ENCODE measurements at regions not wholly inside any gene's neighbourhood (a gene's known extent, or its start where the extent isn't known, plus 50 kb on each side); places are given as distances from the start of the nearest gene placed in this dataset.

GRCh38 chr5:115391780-115392179 lies 95.3 kb upstream of the CCDC112 start:
- Histone ChIP-seq H3K27me3 (replicated peaks; ENCODE audit: insufficient read depth) (no peaks in the 10 kb centered on the region), H3K4me3 (no peak overlapping the region), H3K9me3 (no peaks in the 10 kb centered on the region), H3K27ac (no peak overlapping the region), H3K36me3 (no peaks in the 10 kb centered on the region), H3K4me1 (ENCODE audit: control insufficient read depth in 1 of 2, low read depth in 2 of 2) (no peaks in the 10 kb centered on the region)
- no peak for TF ChIP-seq CTCF (IDR thresholded peaks at IDR 0.05)
- DNase-seq (ENCODE audit: low spot score) = no peak
- no peak for ATAC-seq (ENCODE audit: insufficient number of reproducible peaks, low FRiP score, low read depth)

- Histone ChIP-seq H3K27ac (no peak overlapping the region), H3K27me3 (replicated peaks; ENCODE audit: insufficient read depth) (no peaks in the 10 kb centered on the region), H3K9me3 (no peaks in the 10 kb centered on the region), H3K4me1 (ENCODE audit: control insufficient read depth in 1 of 2, low read depth in 2 of 2) (no peaks in the 10 kb centered on the region), H3K36me3 (no peaks in the 10 kb centered on the region), H3K4me3 (no peak overlapping the region)
- ATAC-seq (ENCODE audit: insufficient number of reproducible peaks, low FRiP score, low read depth) (no peak), DNase-seq (ENCODE audit: low spot score) (no peak)
- TF ChIP-seq CTCF (IDR thresholded peaks at IDR 0.05) = no peak
Observed at GRCh38 chr5:115389799-115390382, 93.4 kb upstream of the CCDC112 start.

- Histone ChIP-seq H3K36me3 (no peaks in the 10 kb centered on the region), H3K9me3 (no peaks in the 10 kb centered on the region), H3K27me3 (replicated peaks; ENCODE audit: insufficient read depth) (no peaks in the 10 kb centered on the region), H3K27ac (no peak overlapping the region), H3K4me3 (no peak overlapping the region), H3K4me1 (ENCODE audit: control insufficient read depth in 1 of 2, low read depth in 2 of 2) (no peaks in the 10 kb centered on the region)
- ATAC-seq (ENCODE audit: insufficient number of reproducible peaks, low FRiP score, low read depth) (no peak), DNase-seq (ENCODE audit: low spot score) (no peak)
- TF ChIP-seq CTCF (IDR thresholded peaks at IDR 0.05) = no peak
Observed at GRCh38 chr5:115389034-115389798, 92.8 kb upstream of the CCDC112 start.

GRCh38 chr5:115388240-115388639 lies 91.8 kb upstream of the CCDC112 start:
- DNase-seq (ENCODE audit: low spot score) = no peak
- no peak for TF ChIP-seq CTCF (IDR thresholded peaks at IDR 0.05)
- H3K36me3 ChIP-seq = no peaks in the 10 kb centered on the region
- no peaks in the 10 kb centered on the region for H3K27me3 ChIP-seq (replicated peaks; ENCODE audit: insufficient read depth)
- H3K9me3 ChIP-seq = no peaks in the 10 kb centered on the region
- ATAC-seq (ENCODE audit: insufficient number of reproducible peaks, low FRiP score, low read depth) = no peak
- no peaks in the 10 kb centered on the region for H3K4me1 ChIP-seq (ENCODE audit: control insufficient read depth in 1 of 2, low read depth in 2 of 2)
- H3K27ac ChIP-seq = no peak overlapping the region
- no peak overlapping the region for H3K4me3 ChIP-seq

- Histone ChIP-seq H3K36me3 (no peaks in the 10 kb centered on the region), H3K4me1 (ENCODE audit: control insufficient read depth in 1 of 2, low read depth in 2 of 2) (no peaks in the 10 kb centered on the region), H3K9me3 (no peaks in the 10 kb centered on the region), H3K4me3 (no peak overlapping the region), H3K27me3 (replicated peaks; ENCODE audit: insufficient read depth) (no peaks in the 10 kb centered on the region), H3K27ac (no peak overlapping the region)
- TF ChIP-seq CTCF (IDR thresholded peaks at IDR 0.05) = no peak
- DNase-seq (ENCODE audit: low spot score) (no peak), ATAC-seq (ENCODE audit: insufficient number of reproducible peaks, low FRiP score, low read depth) (no peak)
Observed at GRCh38 chr5:115387816-115388215, 91.4 kb upstream of the CCDC112 start.
